ENCODE measurements at regions not wholly inside any gene's neighbourhood (a gene's known extent, or its start where the extent isn't known, plus 50 kb on each side); places are given as distances from the start of the nearest gene placed in this dataset.

DNA sequence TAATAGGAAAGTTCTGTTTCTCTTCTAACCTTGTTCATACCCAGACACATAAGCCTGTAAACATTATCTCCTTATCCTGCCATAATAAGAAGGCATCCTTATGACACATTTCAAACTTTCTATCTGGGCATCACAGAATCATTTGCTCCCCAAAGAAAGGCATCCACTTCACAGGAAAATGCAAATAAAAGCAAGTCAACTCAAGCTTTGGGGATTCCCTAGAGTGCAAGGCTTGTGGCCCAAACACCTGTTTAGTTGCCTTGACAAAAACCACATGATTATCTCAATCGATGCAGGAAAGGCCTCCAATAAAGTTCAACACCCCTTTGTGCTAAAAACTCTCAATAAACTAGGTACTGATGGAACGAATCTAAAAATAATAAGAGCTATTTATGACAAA lies 195.7 kb upstream of the GALNT5 start:
- Mint-ChIP-seq H3K9me3 (no peaks in the 10 kb centered on the region), H3K4me3 (no peak overlapping the region), H3K27me3 (no peaks in the 10 kb centered on the region), H3K4me1 (ENCODE audit: low read depth) (no peaks in the 10 kb centered on the region), H3K36me3 (no peaks in the 10 kb centered on the region), H3K27ac (no peak overlapping the region)
- CTCF ChIA-PET, result no interaction called here
- intact Hi-C loops (cut with micrococcal nuclease), result no loop called here
- no peak for DNase-seq
- POLR2A ChIA-PET, result no interaction called here

DNA sequence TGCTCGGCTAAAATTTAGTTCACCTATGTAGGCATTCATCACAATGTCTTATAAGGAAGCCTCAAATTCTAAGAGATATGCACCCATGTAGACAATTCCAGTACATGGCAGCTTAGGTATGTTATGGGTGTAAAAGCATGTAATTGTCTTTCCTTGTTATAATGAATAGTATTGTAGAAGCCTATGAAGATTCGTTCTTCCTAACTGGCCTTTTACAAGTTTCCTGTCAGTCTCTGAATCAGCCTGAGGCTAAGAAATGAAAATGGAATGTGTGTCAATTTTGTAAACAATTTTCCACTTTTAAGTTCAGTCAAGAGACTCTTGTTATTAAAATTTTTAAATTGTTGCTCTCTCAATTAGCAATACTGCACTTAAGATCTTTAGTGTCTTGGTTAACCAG lies 189.9 kb upstream of the GALNT5 start:
- intact Hi-C loops (cut with micrococcal nuclease), result no loop called here
- no peak overlapping the region for H3K4me3 Mint-ChIP-seq
- DNase-seq, result no peak
- peaks cover 3% of the 10 kb centered on the region for H3K27me3 Mint-ChIP-seq
- no peak overlapping the region for H3K27ac Mint-ChIP-seq
- H3K4me1 Mint-ChIP-seq (ENCODE audit: low read depth), result no peaks in the 10 kb centered on the region
- no peaks in the 10 kb centered on the region for H3K36me3 Mint-ChIP-seq
- POLR2A ChIA-PET, result no interaction called here
- CTCF ChIA-PET, result no interaction called here
- H3K9me3 Mint-ChIP-seq, result peaks cover 5% of the 10 kb centered on the region

DNA sequence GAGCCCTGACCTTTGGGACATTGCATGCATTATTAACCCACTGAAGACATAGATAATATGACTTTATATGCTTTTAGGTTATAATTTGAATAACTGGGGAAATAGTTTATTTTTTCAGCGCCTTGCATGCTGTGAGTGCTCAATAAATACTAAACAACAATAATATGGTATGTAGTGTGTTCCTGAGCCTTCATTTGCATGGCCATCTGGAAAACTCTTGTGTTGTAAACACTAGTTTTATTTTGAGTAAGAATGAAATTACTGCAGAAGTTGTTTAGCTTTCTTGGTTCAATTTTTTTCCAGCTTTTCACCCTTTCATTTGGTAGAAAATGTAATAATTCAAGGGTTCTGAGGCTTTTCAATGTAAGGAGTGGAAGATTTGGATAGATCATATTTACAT lies 189.3 kb upstream of the GALNT5 start:
- no peak overlapping the region for H3K4me3 Mint-ChIP-seq
- ChIA-PET CTCF (no interaction called here), POLR2A (no interaction called here)
- DNase-seq, result no peak
- no peaks in the 10 kb centered on the region for H3K4me1 Mint-ChIP-seq (ENCODE audit: low read depth)
- H3K9me3 Mint-ChIP-seq, result peaks cover 5% of the 10 kb centered on the region
- H3K27me3 Mint-ChIP-seq, result peaks cover 3% of the 10 kb centered on the region
- intact Hi-C loops (cut with micrococcal nuclease), result no loop called here
- H3K36me3 Mint-ChIP-seq, result no peaks in the 10 kb centered on the region
- no peak overlapping the region for H3K27ac Mint-ChIP-seq

DNA sequence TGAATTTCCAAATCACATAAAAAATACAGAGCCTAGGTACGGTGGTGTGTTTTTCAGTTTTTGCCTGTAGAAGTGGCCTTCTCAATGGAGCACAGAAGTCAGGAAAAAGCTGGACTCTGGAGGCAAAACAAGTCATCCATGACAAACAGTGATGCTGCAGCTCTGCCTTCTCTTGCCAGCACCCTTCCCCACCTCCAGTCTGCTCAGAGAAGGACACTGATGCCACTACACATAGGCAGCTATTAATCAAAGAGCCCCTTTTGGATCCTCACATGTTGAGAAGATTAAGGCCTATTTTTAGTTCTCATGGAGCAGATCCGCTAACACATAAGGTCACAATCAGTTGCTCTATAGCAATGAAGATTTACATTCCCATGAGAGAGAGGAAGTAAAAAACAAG lies 181.6 kb upstream of the GALNT5 start:
- intact Hi-C loops (cut with micrococcal nuclease), result no loop called here
- POLR2A ChIA-PET, result no interaction called here
- Mint-ChIP-seq H3K4me1 (ENCODE audit: low read depth) (no peaks in the 10 kb centered on the region), H3K36me3 (no peaks in the 10 kb centered on the region), H3K27me3 (peaks cover 3% of the 10 kb centered on the region), H3K4me3 (no peak overlapping the region), H3K9me3 (peaks cover 5% of the 10 kb centered on the region), H3K27ac (no peak overlapping the region)
- CTCF ChIA-PET, result no interaction called here
- DNase-seq, result no peak

DNA sequence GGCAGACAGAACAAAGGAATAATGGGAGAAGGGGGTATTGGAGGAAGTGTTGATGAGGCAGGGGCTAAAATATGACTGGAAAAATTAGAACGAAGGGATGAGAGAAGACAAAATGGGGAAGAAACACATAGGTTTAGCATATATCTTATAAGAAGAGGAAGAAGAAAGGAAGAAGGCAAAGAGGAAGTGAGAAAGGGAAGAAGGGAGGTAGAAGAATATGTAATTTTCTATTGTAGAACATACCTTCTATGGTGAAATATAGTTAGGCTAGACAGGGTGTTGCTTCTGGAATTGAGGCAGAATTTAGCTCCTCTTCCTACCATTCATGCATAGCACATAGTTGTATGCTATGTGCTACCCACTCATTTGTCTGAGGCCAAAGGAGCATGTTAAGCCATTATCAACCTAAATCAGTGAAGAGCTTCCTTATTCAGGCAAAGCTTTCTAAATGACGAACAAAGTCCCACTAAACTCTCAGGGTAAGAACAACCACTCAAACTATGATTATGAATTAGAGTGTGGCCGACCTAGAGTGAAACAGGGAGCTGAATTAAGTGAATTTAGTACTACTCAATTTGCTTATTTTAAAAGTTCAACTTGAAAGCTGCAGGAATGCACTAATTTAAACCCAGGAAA lies 180.9 kb upstream of the GALNT5 start:
- no peak overlapping the region for H3K4me3 Mint-ChIP-seq
- H3K9me3 Mint-ChIP-seq, result peaks cover 5% of the 10 kb centered on the region
- no peak overlapping the region for H3K27ac Mint-ChIP-seq
- no peaks in the 10 kb centered on the region for H3K27me3 Mint-ChIP-seq
- no peaks in the 10 kb centered on the region for H3K36me3 Mint-ChIP-seq
- no peaks in the 10 kb centered on the region for H3K4me1 Mint-ChIP-seq (ENCODE audit: low read depth)
- CTCF ChIA-PET, result no interaction called here
- intact Hi-C loops (cut with micrococcal nuclease), result no loop called here
- POLR2A ChIA-PET, result no interaction called here
- no peak for DNase-seq

DNA sequence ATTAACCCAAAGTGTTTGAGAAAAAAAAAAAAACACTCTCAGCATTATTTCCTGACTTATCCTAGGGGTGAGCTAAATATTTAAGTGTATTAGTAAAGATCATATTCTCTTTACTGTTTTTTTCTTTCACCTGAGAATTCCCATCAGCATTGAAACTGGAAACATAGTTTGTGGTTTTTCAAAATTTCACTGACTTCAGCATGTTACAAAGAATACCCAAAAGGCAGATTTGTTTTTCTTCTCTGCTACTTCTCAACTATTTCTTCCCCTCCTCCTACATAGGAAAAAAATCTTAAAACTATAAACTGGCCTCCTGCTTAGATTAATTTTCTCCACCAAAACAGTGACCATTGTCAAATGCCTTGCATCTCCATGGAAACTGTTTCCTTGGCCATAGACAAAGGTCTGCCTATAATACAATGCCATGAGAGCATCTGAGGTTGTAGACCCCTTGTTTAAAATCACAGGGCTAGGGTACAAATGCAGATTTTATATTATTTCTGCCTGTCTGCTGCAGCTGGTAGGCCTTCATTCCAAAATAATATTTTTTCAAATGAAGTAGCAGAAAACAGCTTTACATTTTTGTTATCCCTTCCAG lies 179.7 kb upstream of the GALNT5 start:
- intact Hi-C loops (cut with micrococcal nuclease), result no loop called here
- Mint-ChIP-seq H3K27me3 (no peaks in the 10 kb centered on the region), H3K4me3 (no peak overlapping the region), H3K36me3 (no peaks in the 10 kb centered on the region), H3K4me1 (ENCODE audit: low read depth) (no peaks in the 10 kb centered on the region), H3K9me3 (no peaks in the 10 kb centered on the region), H3K27ac (no peak overlapping the region)
- ChIA-PET POLR2A (no interaction called here), CTCF (interaction anchor here (0.7 kb wide), 1 partner anchor 116 kb away, joined by 3 read pairs; no protein-coding TSS in a partner anchor)
- DNase-seq, result no peak

DNA sequence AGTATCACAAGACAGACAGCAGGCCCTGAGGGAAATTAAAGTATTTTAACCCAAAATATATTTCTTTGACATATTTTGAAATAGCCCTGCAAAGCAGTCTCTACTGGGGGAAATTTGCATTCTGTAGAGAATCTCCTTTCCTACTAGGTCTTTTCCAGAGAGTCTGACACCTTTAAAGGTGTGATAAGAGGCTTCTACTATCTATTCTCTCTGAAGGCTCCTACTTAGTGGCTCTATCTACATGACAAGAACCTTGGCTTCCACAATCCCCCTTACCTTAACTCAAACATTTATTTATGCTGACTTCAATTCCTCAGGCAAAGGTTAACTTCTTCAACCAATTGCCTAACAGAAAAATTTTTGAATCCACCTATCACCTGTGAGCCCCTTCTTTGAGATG lies 174.6 kb upstream of the GALNT5 start:
- Mint-ChIP-seq H3K9me3 (no peaks in the 10 kb centered on the region), H3K27ac (no peak overlapping the region), H3K27me3 (no peaks in the 10 kb centered on the region), H3K4me1 (ENCODE audit: low read depth) (no peaks in the 10 kb centered on the region), H3K4me3 (no peak overlapping the region), H3K36me3 (no peaks in the 10 kb centered on the region)
- ChIA-PET POLR2A (no interaction called here), CTCF (no interaction called here)
- intact Hi-C loops (cut with micrococcal nuclease), result no loop called here
- DNase-seq, result no peak

DNA sequence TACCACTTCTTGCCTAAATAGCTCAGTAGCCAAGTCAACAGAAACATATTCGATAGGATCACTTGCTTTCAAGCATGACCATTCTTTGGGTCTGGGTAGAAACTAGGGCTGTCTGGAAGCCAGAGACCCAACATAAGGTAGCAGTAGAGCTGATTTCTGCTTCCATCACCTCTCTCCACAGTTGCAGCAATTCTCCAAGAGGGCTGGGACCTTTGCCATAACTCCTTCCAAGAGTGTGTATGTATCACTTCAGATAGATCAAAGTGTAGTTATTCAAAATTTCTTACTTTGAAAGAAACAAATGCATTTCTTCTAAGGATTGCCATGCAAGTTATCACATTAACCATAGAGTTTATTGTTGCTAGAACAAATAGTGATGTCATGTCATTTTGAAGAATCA lies 172.0 kb upstream of the GALNT5 start:
- intact Hi-C loops (cut with micrococcal nuclease), result no loop called here
- no peaks in the 10 kb centered on the region for H3K36me3 Mint-ChIP-seq
- CTCF ChIA-PET, result no interaction called here
- H3K4me3 Mint-ChIP-seq, result no peak overlapping the region
- no peak overlapping the region for H3K27ac Mint-ChIP-seq
- no peak for DNase-seq
- H3K27me3 Mint-ChIP-seq, result no peaks in the 10 kb centered on the region
- POLR2A ChIA-PET, result no interaction called here
- H3K9me3 Mint-ChIP-seq, result no peaks in the 10 kb centered on the region
- no peaks in the 10 kb centered on the region for H3K4me1 Mint-ChIP-seq (ENCODE audit: low read depth)

DNA sequence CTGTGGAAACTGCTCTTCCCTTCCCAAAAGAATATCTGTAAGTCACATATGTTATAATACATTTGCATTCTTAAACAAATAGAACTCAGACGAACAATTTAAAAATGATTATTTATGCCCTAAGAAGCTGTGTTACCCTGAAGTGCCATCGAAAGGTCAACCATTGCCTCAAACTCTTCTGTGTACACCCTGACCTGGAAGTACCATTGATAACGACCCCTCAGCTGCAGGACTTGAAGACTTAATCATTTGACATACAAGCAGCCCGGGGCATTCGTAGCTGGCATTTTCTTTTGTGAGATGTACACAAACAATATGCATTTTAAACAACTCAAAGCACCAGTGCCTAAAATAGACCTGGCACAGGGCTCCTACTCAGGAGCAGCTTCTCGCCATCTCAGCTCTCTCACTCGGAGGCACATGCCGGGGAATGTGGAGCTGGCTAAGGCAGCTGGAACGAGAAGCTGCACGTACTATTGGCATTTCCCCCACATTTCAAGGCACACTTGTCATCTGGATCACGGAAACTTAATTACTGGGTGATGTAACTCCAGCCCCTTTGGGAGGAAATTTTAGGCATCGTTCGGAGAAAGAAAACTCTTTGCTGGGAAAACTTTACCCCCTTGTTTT lies 170.0 kb upstream of the GALNT5 start:
- Mint-ChIP-seq H3K9me3 (no peaks in the 10 kb centered on the region), H3K27me3 (no peaks in the 10 kb centered on the region), H3K4me3 (no peak overlapping the region), H3K36me3 (no peaks in the 10 kb centered on the region), H3K27ac (no peak overlapping the region), H3K4me1 (ENCODE audit: low read depth) (no peaks in the 10 kb centered on the region)
- POLR2A ChIA-PET, result no interaction called here
- CTCF ChIA-PET, result interaction anchor here (1.0 kb wide), 1 partner anchor 106 kb away, joined by 3 read pairs; no protein-coding TSS in a partner anchor
- DNase-seq, result no peak
- intact Hi-C loops (cut with micrococcal nuclease), result no loop called here

DNA sequence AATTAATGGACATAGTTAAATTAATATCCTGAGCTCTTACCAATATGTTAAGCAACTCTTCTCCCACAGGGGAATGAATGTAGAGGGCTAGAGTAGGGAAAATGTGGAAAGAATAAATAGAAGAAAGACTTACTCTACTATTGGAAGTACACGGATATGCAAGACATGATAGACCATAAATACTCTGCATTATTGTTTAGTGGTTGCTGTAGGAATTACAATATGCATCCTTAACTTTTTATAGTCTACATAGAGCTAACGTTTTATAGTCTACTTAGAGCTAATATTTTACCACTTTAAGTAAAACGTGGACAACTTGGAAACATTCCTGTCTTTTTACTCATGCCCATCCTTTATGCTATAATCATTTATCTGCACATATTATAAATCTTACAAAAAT lies 163.8 kb upstream of the GALNT5 start:
- H3K36me3 Mint-ChIP-seq, result no peaks in the 10 kb centered on the region
- DNase-seq, result no peak
- H3K4me3 Mint-ChIP-seq, result no peak overlapping the region
- no peak overlapping the region for H3K27ac Mint-ChIP-seq
- no peaks in the 10 kb centered on the region for H3K4me1 Mint-ChIP-seq (ENCODE audit: low read depth)
- POLR2A ChIA-PET, result no interaction called here
- peaks cover 3% of the 10 kb centered on the region for H3K9me3 Mint-ChIP-seq
- CTCF ChIA-PET, result interaction anchor here (0.7 kb wide), 1 partner anchor 653 kb away, joined by 3 read pairs; no protein-coding TSS in a partner anchor
- intact Hi-C loops (cut with micrococcal nuclease), result no loop called here
- H3K27me3 Mint-ChIP-seq, result no peaks in the 10 kb centered on the region

DNA sequence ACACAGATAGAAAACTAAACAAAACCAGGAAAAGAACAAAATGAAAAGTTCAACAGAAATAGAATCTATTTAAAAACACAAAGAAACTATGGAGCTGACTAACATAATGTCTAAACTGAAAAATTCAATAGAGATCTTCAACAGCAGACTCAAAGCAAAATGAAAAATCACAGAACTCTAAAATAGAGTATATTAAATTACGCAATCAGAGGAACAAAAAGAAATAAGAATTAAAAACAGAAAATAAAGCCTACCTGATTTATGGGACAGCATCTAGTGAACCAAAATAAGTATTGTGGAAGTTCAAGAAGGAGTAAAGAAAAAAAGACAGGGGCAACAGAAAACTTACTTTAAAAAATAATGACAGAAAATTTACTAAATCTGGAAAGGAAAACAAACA lies 152.1 kb upstream of the GALNT5 start:
- no peaks in the 10 kb centered on the region for H3K4me1 Mint-ChIP-seq (ENCODE audit: low read depth)
- ChIA-PET POLR2A (no interaction called here), CTCF (no interaction called here)
- intact Hi-C loops (cut with micrococcal nuclease), result no loop called here
- no peak overlapping the region for H3K27ac Mint-ChIP-seq
- H3K36me3 Mint-ChIP-seq, result no peaks in the 10 kb centered on the region
- no peak for DNase-seq
- no peaks in the 10 kb centered on the region for H3K27me3 Mint-ChIP-seq
- peaks cover 3% of the 10 kb centered on the region for H3K9me3 Mint-ChIP-seq
- H3K4me3 Mint-ChIP-seq, result no peak overlapping the region

DNA sequence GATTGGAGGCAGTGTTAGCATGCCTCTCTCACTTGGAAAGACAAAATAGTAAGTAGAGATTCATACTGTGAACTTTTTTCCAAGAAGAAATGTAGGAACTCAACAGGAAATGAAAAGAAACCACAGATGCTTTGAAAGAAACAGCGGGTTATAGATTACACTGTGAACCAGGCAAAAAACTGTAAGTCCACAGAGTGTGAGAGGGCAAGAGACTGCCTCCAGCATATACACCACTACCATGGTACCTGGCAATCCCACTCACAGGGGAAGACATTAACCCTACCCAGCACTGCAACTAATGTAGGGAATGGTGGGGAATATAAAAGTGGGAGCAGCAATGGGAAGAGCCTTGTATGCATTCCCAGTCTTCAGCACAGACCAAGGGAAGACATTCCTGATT lies 150.6 kb upstream of the GALNT5 start:
- Mint-ChIP-seq H3K9me3 (peaks cover 8% of the 10 kb centered on the region), H3K36me3 (no peaks in the 10 kb centered on the region), H3K27ac (no peak overlapping the region), H3K27me3 (no peaks in the 10 kb centered on the region), H3K4me3 (no peak overlapping the region), H3K4me1 (ENCODE audit: low read depth) (no peaks in the 10 kb centered on the region)
- POLR2A ChIA-PET, result no interaction called here
- intact Hi-C loops (cut with micrococcal nuclease), result no loop called here
- no peak for DNase-seq
- CTCF ChIA-PET, result no interaction called here

DNA sequence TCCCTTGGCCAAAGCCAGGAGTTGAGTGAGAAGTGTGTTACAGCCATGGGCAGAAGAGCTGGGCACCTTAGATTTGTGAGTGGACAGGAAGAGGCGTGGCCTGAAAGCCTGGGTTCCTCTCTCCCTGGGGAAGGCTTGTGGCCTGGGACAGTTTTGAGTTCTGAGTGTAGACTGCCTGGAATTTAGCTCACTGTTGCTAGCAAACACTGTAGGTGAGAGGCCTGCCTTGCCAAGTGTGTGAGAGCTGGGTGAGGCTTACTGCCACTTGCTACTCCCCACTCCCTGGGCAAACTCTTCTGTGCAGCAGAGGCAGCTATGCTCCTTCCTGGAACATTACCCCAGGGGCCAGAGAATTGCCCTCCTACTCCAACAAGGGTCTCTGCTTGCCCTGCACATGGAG lies 150.0 kb upstream of the GALNT5 start:
- Mint-ChIP-seq H3K4me3 (no peak overlapping the region), H3K27ac (no peak overlapping the region), H3K4me1 (ENCODE audit: low read depth) (no peaks in the 10 kb centered on the region)

More for the DNA sequence above, 150.0 kb upstream of the GALNT5 start:
- CTCF ChIA-PET, result no interaction called here
- Mint-ChIP-seq H3K36me3 (no peaks in the 10 kb centered on the region), H3K27me3 (no peaks in the 10 kb centered on the region), H3K9me3 (peaks cover 9% of the 10 kb centered on the region)
- intact Hi-C loops (cut with micrococcal nuclease), result no loop called here
- POLR2A ChIA-PET, result no interaction called here
- no peak for DNase-seq

Data from activated CD4-positive, alpha-beta memory T cell treated with anti-CD3 and anti-CD28 coated beads for 36 hours (primary cell).